K562 (cell line): ENCODE measurements at regions not wholly inside any gene's neighbourhood (a gene's known extent, or its start where the extent isn't known, plus 50 kb on each side); places are given as distances from the start of the nearest gene placed in this dataset.
"Not testable (repeated sequence)": the region's sequence is repeated elsewhere in the genome, so short reads cannot be mapped to it uniquely, and the experiment has no call there.

Experiments used
- ATAC-seq: fragments of 200-7000 bp; cut with Tn5 transposase; 3 replicates; pipeline ENCODE4 v1.9.1; 2020; ENCODE audit warnings: moderate library complexity
- BruUV-seq: library from RNA; stranded (reverse); fragments of 400-500 nt; replicated peaks from 2 replicates; lab custom pipeline; 2021; lab: Mats Ljungman, UMichigan
- CTCF ChIA-PET: fragments of 300-600 bp; formaldehyde crosslinking; extraction: SDS; loops from one replicate; lab custom pipeline; 2021; ENCODE audit warnings: low intra/inter-chr PET ratio; lab: Yijun Ruan, JAX
- POLR2A ChIA-PET: fragments of 300-600, 350-650 bp; sonication (Branson Sonifier 250); formaldehyde crosslinking; extraction: SDS; loops from one replicate; lab custom pipeline; 2021; ENCODE audit warnings: antibody characterized with exemption, inconsistent platforms; lab: Yijun Ruan, JAX
- DNase-seq, 4 experiments: peaks; one replicate each; pipeline versions ENCODE4 v3.0.0 to v3.0.0-alpha.2; 2011 to 2018; ENCODE audit warnings: low spot score in 3 of 4, mixed read lengths in 3 of 4; ENCODE audit errors: extremely low read depth in 1 of 4
- FAIRE-seq: peaks from 2 replicates; lab custom pipeline; 2011; peaks lifted over from hg19 to GRCh38; lab: Jason Lieb, UNC
- H2AFZ ChIP-seq: 2 replicates; pipeline ENCODE4 v1.6.0; 2011; ENCODE audit warnings: low read depth, low read length, control low read depth, inconsistent platforms
- H3K27ac ChIP-seq: fragments of 200-600 bp; 3 replicates; pipeline ENCODE4 v1.8.0; 2011; ENCODE audit warnings: low read depth, mild to moderate bottlenecking, control low read depth, inconsistent platforms, low read length, moderate library complexity, mixed read lengths; ENCODE audit errors: extremely low read depth
- H3K27me3 ChIP-seq, 2 experiments: fragments of 300-600 bp in 1 of 2; 2 replicates in 1 of 2; 3 replicates in 1 of 2; pipeline versions ENCODE4 v1.6.0 to v1.8.0; 2011; ENCODE audit warnings: inconsistent platforms in 2 of 2, low read length in 2 of 2, mild to moderate bottlenecking in 1 of 2, mixed read lengths in 1 of 2, moderate library complexity in 1 of 2; ENCODE audit not compliant: control insufficient read depth in 2 of 2, insufficient read depth in 2 of 2
- H3K36me3 ChIP-seq: fragments of 300-600 bp; 3 replicates; pipeline ENCODE4 v1.8.0; 2011; ENCODE audit warnings: mild to moderate bottlenecking, low read length, inconsistent platforms; ENCODE audit not compliant: control insufficient read depth, insufficient read depth
- H3K4me1 ChIP-seq, 2 experiments: fragments of 200-600 bp in 1 of 2; replicated peaks in 1 of 2; 2 replicates in 1 of 2; 3 replicates in 1 of 2; pipeline versions ENCODE4 v1.5.1 to v1.8.0; 2011; ENCODE audit warnings: inconsistent platforms in 2 of 2, low read length in 2 of 2, mild to moderate bottlenecking in 1 of 2, mixed read lengths in 1 of 2, moderate library complexity in 1 of 2; ENCODE audit not compliant: control insufficient read depth in 2 of 2, insufficient read depth in 2 of 2
- H3K4me2 ChIP-seq: 2 replicates; pipeline ENCODE4 v1.6.1; 2011; ENCODE audit warnings: low read length, control low read depth, inconsistent platforms, mixed read lengths; ENCODE audit not compliant: insufficient read depth
- H3K4me3 ChIP-seq: fragments of 200-600 bp; sonication (generic), shearing (Covaris generic); 2 replicates; pipeline ENCODE4 v1.5.1; 2016; ENCODE audit warnings: control low read depth, inconsistent platforms
- H3K79me2 ChIP-seq: fragments of 200-600 bp; 3 replicates; pipeline ENCODE4 v1.8.0; 2011; ENCODE audit warnings: low read length, inconsistent platforms; ENCODE audit not compliant: control insufficient read depth, insufficient read depth
- H3K9ac ChIP-seq, 2 experiments: 2 replicates each; pipeline versions ENCODE4 v1.6.0 to v1.6.1; 2011; ENCODE audit warnings: low read depth in 2 of 2, low read length in 2 of 2, control low read depth in 1 of 2, inconsistent platforms in 1 of 2, mild to moderate bottlenecking in 1 of 2, mixed read lengths in 1 of 2; ENCODE audit not compliant: insufficient read depth in 1 of 2
- H3K9me1 ChIP-seq: one replicate; pipeline ENCODE4 v1.6.0; 2011; ENCODE audit warnings: inconsistent platforms, mild to moderate bottlenecking, low read length, moderate library complexity; ENCODE audit not compliant: control insufficient read depth, insufficient read depth
- H3K9me3 ChIP-seq: replicated peaks from 2 replicates; pipeline ENCODE4 v1.5.1; 2011; ENCODE audit warnings: low read depth, low read length, inconsistent platforms; ENCODE audit not compliant: control insufficient read depth, insufficient read depth
- H4K20me1 ChIP-seq: replicated peaks from 2 replicates; pipeline ENCODE4 v1.6.1; 2011; ENCODE audit warnings: low read length, inconsistent platforms, mixed read lengths; ENCODE audit not compliant: control insufficient read depth, insufficient read depth
- CEBPG ChIP-seq, 3 experiments: fragments of 200-800 bp in 1 of 3; sonication (Bioruptor generic) in 1 of 3; sonication (generic) in 1 of 3; formaldehyde crosslinking in 1 of 3; IDR thresholded peaks in 2 of 3; conservative IDR thresholded peaks in 1 of 3; 2 replicates each; pipeline versions ENCODE4 v1.6.1 to v1.8.0; 2016 to 2022; ENCODE audit warnings: missing compliant biosample characterization in 2 of 3, missing genetic modification characterization in 2 of 3, mild to moderate bottlenecking in 1 of 3, missing genetic modification reagents in 1 of 3
- CHCHD3 ChIP-seq: fragments of 250-450 bp; sonication (Bioruptor Pico); IDR thresholded peaks from 2 replicates; pipeline ENCODE4 v2.1.2; 2022; ENCODE audit warnings: mild to moderate bottlenecking
- NFYB ChIP-seq: IDR thresholded peaks from 2 replicates; pipeline ENCODE4 v1.6.1; 2011; ENCODE audit warnings: mild to moderate bottlenecking, moderate library complexity; ENCODE audit not compliant: insufficient read length; ENCODE audit errors: extremely low read depth
- SMAD2 ChIP-seq: fragments of 150-350 bp; IDR thresholded peaks from 2 replicates; pipeline ENCODE4 v1.6.1; 2014; ENCODE audit warnings: low read depth, mild to moderate bottlenecking, low read length
- SNRNP70 ChIP-seq: fragments of 200-400 bp; formaldehyde crosslinking; optimal IDR thresholded peaks from 2 replicates; pipeline ENCODE3; 2017; ENCODE audit warnings: low read depth, low read length
- WGBS: fragments of 100-300 bp; shearing (Covaris generic); methylation state at CpG from one replicate; pipeline ENCODE4 v1.1.6; 2016; ENCODE audit warnings: low coverage, mixed read lengths; ENCODE audit not compliant: insufficient coverage; ENCODE audit errors: missing lambda C conversion rate; 5-methylcytosine and 5-hydroxymethylcytosine counted together
- in situ Hi-C: fragments of 300-500 bp; cut with MboI; formaldehyde crosslinking; loops from 4 replicates; pipeline ENCODE4 v1.15.0; 2018; ENCODE audit warnings: inconsistent platforms, mixed read lengths
- intact Hi-C: fragments of 100-400 bp; cut with micrococcal nuclease; formaldehyde crosslinking; loops from 2 replicates; pipeline ENCODE4 v1.14.2; 2022
- TF ChIP-seq, protein P1 (sequence below), 2 experiments: fragments of 450-650 bp; conservative IDR thresholded peaks; 2 replicates each; pipeline ENCODE4 v1.6.1; 2017; ENCODE audit warnings: mild to moderate bottlenecking in 2 of 2, moderate library complexity in 2 of 2
- TF ChIP-seq, protein P2 (sequence below): sonication (generic); formaldehyde crosslinking; IDR thresholded peaks from 2 replicates; pipeline ENCODE4 v1.8.1; 2022; ENCODE audit warnings: missing genetic modification reagents
- TF ChIP-seq, protein P3 (sequence below): fragments of 450-650 bp; conservative IDR thresholded peaks from 2 replicates; pipeline ENCODE4 v1.6.1; 2016; ENCODE audit warnings: missing genetic modification characterization, low read depth, mild to moderate bottlenecking, missing compliant biosample characterization, moderate library complexity

DNA sequence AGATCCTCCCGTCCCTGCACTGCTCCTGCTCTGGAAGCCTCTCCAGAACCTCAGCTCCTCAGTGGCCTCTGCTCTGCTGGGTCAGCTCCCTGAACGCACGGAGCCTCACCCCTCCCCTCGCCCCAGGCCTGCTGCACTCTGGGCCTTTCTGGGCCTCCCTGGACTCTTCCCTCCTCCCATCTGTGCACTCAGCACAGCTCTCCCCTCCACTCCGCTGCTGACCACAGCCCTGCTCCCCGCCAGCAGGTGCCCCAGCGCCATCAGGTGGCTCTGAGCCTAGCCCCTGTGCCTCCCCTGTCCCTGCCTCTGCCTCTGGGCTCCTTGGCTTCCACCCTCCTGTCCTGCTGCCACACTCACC is 121.0 kb downstream of the TMEM121 start:
- POLR2A ChIA-PET, H2AFZ ChIP-seq, intact Hi-C loops, H3K27me3 ChIP-seq, DNase-seq, H3K9me3 ChIP-seq, H3K27ac ChIP-seq, H3K9me1 ChIP-seq, FAIRE-seq, H3K9ac ChIP-seq, H3K36me3 ChIP-seq, H3K4me1 ChIP-seq, H3K4me3 ChIP-seq, H4K20me1 ChIP-seq, H3K4me2 ChIP-seq, CTCF ChIA-PET, BruUV-seq, ATAC-seq, in situ Hi-C loops, H3K79me2 ChIP-seq: not testable (repeated sequence)
- 0% methylated on average over 6 of the region's 7 CpGs for WGBS

DNA sequence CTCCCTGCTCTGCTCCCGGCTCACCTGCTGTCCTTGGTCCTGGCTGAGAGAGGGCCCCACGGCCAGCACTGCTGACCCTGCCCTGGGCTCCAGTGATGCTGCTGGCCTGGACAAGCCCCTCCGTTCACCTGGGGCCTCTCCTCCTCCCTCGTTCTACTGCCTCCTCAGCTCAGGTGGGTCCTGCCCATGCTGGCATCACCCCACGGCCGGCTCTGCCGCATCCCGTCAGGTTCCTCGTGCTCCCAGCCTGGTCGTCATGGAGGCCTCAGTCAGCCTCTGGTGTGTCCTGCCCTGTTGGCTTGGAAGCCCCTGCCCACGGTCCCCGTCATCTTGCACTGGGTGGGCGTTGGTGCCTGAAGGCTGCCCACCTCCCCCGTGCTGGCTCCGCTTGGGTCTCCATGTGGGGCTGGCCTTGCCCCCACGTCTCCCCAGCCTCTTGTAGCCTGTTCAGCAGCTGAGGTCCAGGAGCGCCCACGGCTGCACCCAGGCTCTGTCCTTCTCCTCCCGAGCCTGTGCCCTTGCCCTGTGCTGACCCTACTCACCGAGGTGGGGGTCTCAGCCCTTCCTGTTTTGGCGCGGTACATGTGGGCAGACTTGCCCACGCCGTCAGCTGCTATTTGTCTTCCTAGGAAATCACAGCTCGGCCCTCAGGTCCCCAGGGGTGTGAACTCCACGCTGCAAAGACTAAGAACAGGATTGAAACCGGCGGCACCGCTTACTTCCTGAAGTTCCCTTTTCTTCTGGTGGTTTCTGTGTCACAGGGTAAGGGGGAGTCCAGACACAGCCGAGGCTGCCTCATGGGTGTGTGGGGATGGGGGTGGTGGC is 121.6 kb downstream of the TMEM121 start:
- DNase-seq: no peak
- Histone ChIP-seq H3K9ac (no peak overlapping the region), H3K79me2 (no peaks in the 10 kb centered on the region), H3K36me3 (no peaks in the 10 kb centered on the region), H3K4me1 (no peaks in the 10 kb centered on the region), H2AFZ (no peak overlapping the region), H3K9me3 (no peaks in the 10 kb centered on the region; the same call in 1 of the 2 replicates), H3K27ac (no peak overlapping the region), H3K4me3 (no peak overlapping the region), H4K20me1 (no peaks in the 10 kb centered on the region), H3K9me1 (no peaks in the 10 kb centered on the region), H3K4me2 (no peak overlapping the region), H3K27me3 (no peaks in the 10 kb centered on the region)
- intact Hi-C loops (no loop called here), in situ Hi-C loops (no loop called here)
- POLR2A ChIA-PET: interaction anchor here (0.6 kb wide), 1 partner anchor 19 kb away, joined by 3 read pairs; no protein-coding TSS in a partner anchor
- no peak for ATAC-seq
- CTCF ChIA-PET: no interaction called here
- 20% methylated on average over 22 of the region's 30 CpGs for WGBS
- no peak for FAIRE-seq
- no TSS peak for BruUV-seq
- TF ChIP-seq SMAD2 (no peak), SNRNP70 (no peak), CEBPG (CRISPR knock-in tag; IDR thresholded peaks at IDR 0.05) (no peak), CEBPG (tag; conservative IDR thresholded peaks at IDR 0.05 in 1 of 2, IDR thresholded peaks at IDR 0.05 in 1 of 2) (no peak), NFYB (no peak), CHCHD3 (no peak)
- TF ChIP-seq, protein P1, sequence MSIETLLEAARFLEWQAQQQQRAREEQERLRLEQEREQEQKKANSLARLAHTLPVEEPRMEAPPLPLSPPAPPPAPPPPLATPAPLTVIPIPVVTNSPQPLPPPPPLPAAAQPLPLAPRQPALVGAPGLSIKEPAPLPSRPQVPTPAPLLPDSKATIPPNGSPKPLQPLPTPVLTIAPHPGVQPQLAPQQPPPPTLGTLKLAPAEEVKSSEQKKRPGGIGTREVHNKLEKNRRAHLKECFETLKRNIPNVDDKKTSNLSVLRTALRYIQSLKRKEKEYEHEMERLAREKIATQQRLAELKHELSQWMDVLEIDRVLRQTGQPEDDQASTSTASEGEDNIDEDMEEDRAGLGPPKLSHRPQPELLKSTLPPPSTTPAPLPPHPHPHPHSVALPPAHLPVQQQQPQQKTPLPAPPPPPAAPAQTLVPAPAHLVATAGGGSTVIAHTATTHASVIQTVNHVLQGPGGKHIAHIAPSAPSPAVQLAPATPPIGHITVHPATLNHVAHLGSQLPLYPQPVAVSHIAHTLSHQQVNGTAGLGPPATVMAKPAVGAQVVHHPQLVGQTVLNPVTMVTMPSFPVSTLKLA (conservative IDR thresholded peaks at IDR 0.05): no peak
- TF ChIP-seq, protein P2, sequence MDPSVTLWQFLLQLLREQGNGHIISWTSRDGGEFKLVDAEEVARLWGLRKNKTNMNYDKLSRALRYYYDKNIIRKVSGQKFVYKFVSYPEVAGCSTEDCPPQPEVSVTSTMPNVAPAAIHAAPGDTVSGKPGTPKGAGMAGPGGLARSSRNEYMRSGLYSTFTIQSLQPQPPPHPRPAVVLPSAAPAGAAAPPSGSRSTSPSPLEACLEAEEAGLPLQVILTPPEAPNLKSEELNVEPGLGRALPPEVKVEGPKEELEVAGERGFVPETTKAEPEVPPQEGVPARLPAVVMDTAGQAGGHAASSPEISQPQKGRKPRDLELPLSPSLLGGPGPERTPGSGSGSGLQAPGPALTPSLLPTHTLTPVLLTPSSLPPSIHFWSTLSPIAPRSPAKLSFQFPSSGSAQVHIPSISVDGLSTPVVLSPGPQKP (CRISPR knock-in tag): no peak
- TF ChIP-seq, protein P3, sequence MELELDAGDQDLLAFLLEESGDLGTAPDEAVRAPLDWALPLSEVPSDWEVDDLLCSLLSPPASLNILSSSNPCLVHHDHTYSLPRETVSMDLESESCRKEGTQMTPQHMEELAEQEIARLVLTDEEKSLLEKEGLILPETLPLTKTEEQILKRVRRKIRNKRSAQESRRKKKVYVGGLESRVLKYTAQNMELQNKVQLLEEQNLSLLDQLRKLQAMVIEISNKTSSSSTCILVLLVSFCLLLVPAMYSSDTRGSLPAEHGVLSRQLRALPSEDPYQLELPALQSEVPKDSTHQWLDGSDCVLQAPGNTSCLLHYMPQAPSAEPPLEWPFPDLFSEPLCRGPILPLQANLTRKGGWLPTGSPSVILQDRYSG: no peak
